ENCODE measurements at regions not wholly inside any gene's neighbourhood (a gene's known extent, or its start where the extent isn't known, plus 50 kb on each side); places are given as distances from the start of the nearest gene placed in this dataset.
"Not testable (repeated sequence)": the region's sequence is repeated elsewhere in the genome, so short reads cannot be mapped to it uniquely, and the experiment has no call there.

DNA sequence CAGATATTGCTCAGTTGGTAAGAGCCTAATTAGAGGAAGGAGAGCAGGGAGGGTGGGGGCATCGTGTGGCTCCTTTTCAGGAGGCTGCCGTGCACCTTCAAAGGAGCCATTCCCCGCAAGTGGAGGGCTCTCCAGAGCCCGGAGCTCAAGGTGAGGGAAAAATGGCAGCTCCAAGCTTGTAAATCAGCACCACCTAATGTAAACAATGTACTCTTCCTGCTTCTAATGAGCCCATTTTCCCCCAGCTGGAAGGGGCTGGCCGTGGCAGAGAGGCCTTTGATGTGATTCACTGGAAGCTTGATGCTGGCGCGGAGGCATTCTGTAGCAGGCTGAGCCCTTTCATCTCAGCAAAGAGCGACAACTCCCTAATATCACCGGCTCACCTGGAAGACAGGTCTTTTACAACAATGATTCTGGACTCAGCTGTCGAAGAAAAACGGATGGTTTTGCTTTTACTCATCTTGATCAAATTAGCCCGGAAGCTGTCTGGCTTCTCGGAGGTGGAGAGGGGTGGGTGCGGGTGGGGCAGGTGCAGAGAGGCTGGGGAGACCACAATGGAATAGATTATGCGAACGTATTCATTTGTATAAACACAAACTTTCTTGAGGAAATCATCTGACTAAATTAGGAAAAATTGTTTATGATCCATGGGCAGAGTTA, 112.5 kb downstream of the RRAGC start:
- DNase-seq: no peak

DNA sequence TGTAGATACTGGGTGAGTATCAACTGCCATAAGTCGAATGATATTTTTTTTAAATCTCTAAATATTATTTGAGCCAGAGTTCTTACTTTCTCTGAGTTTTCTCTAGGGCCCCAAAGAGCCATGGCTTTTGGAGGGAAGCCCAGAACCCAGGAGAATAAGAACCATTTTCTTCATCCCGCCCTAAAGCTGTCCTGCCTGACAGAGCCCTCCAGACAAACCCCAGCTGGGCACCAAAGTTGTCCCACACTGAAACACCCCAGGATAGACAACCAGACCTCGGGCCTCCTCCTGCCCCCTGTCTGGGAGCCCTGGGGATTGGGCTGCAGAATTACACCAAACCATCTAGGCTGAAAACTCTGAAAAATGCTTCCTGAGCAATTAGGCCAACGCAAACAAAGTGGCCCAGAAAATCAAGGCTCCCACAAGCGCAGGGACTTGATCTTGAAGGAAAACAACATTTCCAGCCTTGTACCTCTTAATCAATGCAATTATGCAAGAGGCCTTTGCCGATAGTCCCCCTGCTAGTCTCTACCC, 113.1 kb downstream of the RRAGC start:
- no peak for DNase-seq

DNA sequence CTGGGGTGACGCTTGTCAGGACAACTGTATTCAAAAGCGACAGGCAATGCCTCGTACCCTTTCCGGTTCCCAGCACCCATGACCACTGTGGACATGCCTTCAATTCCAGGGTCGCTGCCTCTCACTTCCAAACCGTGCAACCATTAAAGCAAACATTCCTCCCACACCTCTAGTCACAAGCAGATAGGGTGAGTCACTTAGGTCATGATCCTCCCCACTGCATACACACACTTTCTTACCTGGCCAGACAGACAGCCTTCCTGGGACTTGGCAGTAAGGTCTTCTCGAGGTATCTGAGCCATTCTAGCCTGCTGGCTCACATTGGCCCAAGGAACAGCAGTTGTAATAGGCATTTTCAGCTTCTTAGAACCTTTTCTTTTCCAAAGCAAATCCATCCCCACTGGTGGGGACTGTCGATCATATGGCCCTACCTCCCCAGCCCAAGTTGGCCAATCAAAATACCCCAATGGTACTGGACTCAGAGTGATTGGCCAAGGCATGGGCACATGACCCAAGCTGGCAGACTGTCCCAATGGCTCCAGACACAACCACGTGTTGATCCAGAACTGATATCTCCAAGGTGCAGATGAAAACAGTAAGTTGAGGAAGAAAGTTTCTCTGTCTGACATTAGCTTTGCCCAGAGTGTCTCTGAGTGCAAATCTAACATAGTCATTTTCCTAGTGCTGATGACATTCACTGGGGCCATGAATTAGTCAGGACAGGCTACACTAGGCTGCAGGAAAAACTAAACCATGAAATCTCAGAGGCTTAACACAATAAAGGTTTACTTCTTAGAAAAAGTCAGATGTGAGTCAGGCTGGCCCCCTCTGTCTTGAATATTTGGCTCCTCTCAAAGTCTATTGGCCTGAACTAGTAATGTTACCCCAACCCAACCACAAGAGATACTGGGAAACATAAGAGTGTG, 113.8 kb downstream of the RRAGC start:
- DNase-seq: no peak

DNA sequence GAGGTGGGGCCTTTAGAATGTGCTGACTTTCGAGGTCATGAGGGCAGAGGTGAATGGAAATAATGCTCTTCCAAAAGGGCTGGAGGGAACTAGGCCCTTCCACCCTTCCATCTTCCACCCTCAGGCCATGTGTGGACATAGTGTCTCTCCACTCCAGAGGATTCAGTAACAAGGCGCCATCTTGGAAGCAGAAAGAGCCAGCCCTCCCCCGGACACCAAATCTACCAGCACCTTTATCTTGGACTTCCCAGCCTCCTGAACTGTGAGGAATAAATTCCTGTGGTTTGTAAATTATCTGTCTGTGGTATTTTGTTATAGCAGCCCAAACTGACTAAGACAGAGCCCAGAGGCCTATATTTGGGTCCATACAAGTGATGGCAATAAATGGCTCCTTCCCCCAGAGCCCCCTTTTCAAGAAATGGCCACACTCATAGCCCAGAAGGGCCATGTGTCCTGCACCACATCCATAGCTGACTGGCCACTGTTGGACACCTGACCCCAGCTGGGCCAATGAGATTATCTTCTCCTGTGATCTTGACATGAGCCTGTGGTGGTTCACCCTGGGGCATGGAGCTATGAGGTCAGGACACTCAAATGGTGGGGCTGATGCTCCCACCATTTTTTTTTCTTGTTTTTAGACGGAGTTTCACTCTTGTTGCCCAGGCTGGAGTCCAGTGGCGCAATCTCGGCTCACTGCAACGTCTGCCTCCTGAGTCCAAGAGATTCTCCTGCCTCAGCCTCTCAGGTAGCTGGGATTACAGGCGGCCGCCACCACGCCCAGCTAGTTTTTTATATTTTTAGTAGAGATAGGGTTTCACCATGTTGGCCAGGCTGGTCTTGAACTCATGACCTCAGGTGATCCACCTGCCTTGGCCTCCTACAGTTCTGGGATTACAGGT, 114.9 kb downstream of the RRAGC start:
- no peak for DNase-seq

DNA sequence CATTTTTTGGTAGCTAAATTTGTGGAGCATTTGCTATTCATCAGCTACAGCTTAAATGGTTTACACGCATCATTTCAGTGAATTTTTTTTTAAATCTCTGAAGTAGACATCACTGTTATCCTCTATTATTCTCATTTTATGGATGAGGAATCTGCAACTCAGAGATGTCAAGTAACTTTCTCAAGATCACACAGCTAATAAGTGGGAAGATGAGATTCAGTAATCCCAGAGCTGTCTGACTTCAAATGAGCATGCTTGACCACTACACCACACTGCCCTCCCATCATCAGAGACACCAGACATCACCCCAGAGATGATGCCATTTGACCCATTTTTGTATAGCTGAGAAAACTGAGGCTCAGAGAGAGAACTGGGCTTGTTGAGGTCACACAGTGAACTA, 116.4 kb downstream of the RRAGC start:
- no peak for DNase-seq

DNA sequence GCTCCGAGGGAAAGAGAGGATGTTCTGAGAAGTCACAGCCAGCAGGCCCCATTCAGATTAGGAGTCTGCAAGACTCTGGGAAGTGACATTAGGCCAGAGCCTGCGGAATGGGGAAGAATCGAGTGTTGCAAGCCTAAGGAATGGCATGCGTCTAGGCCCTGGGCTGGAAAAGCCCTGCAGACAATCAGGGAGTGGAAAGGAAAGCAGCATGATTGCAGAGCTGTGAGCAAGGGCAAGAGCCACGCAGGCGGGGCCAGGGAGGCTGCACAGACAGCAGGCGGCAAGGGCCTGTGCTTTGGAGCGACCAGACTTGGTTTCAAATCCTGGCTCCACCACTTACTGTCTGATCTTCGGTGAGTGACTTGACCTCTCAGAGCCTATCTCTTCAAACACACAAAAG, 118.2 kb downstream of the RRAGC start:
- DNase-seq: no peak

DNA sequence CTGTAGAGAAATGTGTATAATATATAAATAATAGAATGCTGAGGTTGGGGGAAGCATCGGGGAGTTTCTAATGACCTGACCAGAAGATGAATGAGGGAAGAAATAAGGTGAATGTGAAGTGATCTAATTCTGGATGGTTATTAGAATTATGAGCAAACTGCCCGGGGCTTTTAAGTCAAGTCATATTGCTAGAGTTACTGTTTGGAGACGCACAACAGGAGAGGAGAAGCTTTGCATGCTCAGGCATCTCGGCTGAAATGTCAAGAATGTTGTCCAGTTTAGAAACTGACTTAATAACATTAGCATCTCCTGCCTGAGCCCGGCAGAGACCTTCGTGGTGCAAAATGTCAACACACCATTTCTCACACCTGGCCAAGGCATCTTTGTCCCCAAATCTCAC, 119.1 kb downstream of the RRAGC start:
- no peak for DNase-seq

DNA sequence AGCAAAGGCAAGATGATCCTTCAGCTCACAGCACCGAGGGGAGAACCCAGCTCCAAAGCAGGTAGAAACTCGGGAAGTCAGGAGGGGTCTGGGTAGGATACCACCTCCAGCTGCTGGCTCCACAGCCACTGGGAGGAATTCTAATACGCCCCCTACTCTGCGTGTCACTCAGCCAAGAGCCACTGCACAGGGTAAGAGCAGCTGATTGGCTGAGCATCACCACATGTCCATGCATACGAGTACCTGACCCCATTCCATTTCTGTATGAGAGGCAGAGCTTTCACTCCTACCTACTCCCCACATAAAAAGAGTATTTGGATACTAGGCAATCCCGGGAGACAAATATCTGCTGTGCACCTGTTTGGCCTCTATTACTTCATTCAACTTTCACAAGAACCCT, 121.4 kb downstream of the RRAGC start:
- DNase-seq: no peak

DNA sequence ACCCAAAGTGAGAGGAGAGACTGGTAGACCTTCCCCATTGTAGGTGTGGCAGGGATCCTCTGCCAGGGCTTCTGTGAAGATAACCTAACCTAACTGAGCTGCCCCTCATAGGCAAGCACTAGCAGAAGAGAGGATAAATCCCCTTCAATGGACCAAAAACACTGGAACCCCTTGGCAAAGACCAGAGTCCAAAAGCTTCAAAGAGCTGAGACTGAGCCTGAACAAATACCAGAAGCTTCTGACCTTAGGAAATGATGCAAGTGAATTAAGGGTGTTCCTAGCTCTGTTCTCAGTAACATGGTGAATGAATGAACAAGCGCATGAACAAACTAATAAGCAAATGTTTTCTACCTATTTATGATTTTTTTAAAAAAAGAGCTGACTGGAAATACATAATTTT, 123.2 kb downstream of the RRAGC start:
- DNase-seq: no peak

DNA sequence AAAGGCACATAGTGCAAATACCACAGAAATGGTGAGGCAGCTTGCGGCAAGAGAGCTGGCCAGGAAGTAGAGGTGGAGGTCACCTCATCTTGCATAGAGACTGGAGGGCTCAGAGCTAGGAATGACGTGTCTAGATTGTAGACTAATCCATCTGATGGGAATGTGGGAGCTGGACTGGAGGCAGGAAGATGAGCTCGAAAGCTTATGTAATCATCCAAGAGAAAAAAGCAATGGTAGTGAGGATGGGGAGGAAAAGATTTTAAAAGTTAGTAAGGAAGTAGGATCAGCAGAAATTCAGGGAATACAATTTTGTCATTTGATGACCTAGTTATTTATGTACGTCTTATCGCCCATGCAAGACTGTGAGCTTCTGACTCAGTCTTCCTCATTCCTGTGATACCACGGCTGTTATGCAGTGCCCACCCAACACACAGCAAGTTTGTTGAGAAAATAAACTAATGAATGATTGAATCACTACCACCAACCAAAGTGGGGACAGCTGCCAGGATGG, 123.9 kb downstream of the RRAGC start:
- no peak for DNase-seq

DNA sequence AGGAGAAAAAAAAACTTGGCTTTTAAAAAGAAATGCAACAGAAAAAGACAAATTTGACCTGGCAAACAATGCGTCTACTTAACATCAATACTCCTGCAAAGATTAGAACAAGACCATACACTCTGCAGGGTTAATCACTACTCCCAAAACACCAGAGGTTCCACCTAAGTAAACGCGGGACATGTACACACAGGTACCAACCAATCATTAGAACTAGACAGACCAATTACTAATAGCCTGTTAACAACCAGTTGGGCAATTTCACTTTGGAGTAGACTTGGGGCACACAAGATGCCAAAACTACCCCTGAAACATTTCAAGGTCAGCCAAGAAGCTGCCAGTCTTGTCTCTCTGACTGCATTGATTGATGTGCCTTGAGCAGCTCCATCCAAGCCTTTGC, 125.8 kb downstream of the RRAGC start:
- no peak for DNase-seq

DNA sequence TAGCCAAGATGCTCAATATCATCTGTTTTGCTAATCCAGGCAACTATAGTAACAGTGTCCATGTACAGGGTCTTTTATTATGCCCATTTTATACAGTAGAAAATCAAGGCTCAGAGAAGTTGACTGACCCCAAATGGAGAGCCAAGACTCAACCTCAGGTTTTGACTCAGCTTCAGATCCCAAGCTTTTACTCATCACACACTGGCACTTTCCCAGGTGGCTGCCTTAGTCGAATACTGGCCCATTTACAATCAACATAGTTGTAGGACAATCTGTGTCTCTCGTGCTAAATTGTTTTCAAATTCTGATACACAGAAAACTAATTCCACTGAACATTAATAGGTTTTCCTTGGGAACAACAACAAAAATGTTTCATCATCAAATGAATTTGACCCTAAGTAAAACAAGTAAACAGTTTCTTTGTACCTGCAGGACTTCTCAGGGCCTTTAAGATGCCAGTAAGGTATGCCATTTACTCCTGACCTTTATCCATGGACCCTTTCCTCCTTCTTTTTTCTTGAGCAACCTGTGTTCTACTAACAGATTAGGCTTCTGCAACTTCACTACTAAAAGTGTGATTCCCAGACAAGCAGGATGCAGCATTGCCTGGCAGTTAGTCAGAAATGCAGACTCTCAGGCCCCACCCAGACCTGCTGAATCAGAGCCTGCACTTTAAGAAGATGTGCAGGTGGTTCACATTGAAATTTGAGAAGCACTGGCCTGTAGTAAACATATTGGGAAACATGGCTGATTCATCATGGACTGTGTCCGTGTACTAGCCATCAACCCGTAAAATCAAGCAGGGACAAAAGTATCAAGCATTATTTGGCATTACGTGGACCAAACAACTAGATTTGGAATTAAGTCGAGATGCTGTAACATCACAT, 128.8 kb downstream of the RRAGC start:
- no peak for DNase-seq

DNA sequence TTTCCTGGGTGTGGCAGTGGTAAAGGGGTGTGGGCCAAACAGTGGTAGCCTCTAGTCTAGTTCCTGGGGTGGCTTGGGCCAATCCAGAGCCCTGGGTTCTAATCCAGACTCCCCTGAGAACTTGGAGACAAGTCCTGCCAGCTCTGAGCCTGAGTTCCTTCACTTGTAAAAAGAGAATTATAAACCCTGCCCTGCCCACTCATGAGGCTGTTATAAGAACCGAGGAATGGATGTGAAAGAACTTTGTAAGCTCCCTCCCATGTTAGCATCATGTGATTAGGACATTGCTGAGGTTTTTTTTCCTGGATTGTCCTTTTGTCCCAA, 131.0 kb downstream of the RRAGC start:
- DNase-seq: no peak

DNA sequence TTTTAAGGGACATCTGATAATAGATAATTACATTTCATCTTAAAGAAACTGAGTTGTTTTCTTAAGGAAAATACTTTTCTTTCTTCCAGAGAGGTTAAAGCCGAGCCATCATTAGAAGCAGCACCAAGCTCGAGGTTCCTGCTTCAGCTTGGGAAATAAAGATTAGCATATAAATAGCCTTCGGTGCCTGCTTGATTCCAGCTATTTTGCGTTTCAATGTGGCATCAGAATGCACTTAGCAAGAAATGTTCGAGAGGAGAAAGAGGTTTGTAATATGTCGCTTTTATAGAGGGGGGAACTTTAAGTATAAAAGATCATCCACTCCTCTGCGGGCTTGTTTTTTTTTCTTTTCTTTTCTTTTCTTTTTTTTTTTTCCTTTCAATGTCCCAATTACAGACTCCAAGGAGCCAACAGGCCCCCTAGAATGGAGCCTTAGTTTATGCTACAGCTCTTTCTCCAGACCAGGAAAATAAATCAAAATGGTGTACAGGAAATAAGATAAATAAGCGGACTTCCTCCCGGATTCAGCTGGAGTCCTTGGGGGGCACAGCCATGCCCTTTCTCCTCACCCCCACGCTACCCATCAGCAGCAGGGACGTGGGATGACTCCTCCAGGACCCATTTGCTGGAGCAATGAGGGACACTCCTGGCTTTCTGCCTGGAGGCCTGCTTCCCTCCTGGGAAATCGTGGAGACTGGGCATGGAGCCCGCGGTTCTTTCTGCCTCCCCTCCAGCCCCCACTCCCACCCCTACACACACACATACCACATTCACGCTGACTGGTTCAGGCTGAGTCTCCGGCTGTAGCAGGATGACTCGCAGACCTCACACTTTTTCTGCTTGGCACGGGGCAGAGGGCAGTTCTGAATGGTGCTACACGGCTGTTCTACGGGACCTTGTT, 131.6 kb downstream of the RRAGC start:
- peak; percentile 99 for DNase-seq

DNA sequence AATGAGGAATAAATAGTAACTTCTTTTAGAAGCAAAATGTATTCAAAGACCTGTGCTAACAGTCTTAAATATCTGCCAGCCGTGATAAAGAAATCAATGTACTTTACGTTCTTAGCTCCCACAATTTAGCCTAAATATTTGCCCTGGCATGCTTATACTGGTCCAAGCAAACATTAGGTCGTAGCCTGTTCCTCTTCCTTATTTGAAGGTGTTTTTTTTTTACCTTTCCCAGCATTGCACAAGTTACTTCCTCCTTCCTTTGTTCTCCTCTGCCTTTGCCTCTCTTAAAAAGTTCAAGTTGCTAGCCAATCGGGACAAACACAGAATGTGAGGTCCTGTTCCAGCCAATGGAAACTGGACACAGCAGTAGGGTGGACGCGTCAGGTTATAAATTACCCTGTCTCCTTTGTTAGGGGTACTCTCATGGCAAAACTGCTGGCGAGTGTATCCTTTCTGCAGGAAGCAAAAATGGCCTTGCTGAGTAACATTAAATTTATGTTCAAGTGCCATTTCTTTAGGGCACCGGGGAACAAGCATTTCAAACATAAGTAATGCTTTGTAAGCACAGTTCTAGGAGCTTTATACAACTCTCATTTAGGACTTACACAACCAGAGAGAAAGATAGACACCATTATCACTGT, 134.1 kb downstream of the RRAGC start:
- not testable (repeated sequence) for DNase-seq

DNA sequence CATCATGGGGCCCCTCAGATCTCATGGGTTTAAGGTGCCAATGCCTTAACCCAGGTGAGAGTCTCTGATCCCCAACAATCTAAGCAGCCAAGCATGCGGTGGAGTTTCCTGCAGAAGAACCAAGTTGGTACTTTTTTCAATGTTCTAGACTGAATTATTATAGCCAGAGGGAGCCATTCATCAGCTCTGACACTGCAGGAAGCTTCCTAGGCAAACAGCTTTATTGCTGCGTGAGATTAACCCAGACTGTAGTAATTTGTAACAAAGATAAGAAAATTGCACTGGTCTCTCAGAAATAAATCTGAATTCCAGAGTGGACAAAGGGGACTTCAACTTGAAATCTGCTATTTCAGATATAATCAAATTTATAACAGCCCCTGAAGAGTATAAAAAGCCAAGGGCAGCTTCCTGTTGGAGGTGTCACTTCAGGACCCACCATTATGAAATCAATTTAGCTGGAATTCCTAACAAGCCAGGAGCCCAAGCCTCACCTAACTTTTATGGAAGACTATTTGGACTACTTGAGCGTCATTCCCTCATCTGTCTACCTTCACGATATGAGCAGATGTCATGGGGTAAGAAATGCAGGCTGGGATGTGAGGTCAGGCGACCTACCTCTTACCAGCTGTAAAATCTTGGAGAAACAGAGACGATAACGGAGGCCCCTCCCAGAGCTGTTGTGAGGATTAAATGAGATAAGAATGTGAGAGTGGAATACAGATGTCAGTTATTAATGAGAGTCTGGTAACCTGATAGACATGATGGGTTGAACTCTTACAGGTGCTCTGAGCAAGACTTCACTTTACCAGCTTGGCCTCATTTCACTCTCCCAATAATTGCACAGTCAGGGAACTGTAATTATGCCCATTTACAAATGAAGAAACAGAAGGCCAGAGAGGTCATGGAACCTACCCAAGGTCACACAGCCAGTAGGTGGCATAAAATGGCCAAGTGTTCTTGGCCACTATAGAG, 135.1 kb downstream of the RRAGC start:
- DNase-seq: no peak

DNA sequence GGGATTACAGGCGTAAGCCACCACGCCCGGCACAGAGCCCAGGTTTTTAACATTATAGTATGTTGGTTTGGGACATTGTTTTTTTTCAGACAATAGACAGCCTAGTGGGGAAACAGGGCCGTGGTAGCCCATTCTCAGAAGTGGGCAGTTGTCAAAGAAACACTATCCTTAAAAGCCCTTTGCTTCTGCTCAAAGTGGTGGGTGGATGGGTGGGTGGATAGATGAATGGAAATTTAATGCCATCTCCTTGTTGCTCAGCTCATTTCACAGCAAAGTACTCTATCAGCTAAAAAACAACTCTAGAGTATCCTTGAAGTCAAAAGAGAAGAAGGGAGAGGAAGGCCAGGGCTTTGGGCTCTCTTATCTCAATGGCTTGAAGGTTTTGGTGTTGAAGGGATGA, 137.8 kb downstream of the RRAGC start:
- DNase-seq: no peak

DNA sequence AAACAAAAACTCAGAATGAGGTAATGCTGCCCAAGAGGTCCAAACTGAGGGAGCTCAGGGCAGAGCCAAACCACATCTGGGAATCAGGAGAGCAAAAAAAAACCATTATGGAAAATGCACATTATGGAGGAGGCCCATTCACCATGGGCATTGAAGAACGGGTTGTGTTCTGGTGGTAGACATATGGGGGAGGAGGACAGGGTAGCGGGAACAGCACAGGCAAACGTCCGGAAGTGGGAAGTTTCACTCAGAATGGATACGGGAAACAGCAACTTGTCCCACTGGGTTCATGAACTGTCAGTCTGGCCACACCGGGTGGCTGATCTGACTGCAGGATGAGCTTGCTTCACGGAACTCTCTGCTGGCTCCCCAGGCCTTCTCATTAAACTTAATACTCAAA, 139.7 kb downstream of the RRAGC start:
- DNase-seq: no peak

DNA sequence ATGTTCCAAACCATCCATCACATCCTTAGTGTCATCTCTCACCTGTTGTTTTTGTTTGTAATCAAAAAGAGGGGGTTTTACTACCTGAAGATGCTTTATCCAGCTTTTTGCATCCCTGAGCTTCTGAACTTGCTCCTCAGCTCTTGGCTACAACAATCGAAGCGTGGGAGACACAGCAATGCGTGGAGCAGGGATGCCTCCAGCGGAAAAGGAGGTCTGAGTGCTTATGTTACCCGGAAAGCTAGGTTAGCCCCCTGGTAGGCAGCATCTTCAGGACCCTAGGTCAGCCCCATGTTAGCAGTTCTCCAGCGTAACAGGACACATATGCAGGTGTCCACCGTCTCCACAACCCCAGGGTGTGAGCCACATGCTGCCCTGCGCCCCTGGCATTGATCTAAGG, 141.5 kb downstream of the RRAGC start:
- no peak for DNase-seq
